Ovary (tissue), 7 donors: ENCODE measurements at regions not wholly inside any gene's neighbourhood (a gene's known extent, or its start where the extent isn't known, plus 50 kb on each side); places are given as distances from the start of the nearest gene placed in this dataset.
"Not testable (repeated sequence)": the region's sequence is repeated elsewhere in the genome, so short reads cannot be mapped to it uniquely, and the experiment has no call there.

Experiments used
- DNase-seq, 5 donors: peaks; one replicate each; pipeline ENCODE4 v3.0.0-alpha.2; 2019 to 2020
- H3K27ac ChIP-seq, 2 donors: fragments of 200-600 bp; one replicate each; pipeline versions ENCODE4 v1.5.1 to v1.8.0; 2019 to 2022
- H3K27me3 ChIP-seq: fragments of 200-600 bp; one replicate; pipeline ENCODE4 v1.8.0; 2022
- H3K36me3 ChIP-seq: fragments of 200-600 bp; sonication (generic); one replicate; pipeline ENCODE4 v1.5.1; 2019
- H3K4me1 ChIP-seq: one replicate; pipeline ENCODE4 v1.8.1; 2013; ENCODE audit warnings: mild to moderate bottlenecking, moderate library complexity; ENCODE audit not compliant: insufficient read depth
- H3K4me3 ChIP-seq: fragments of 200-600 bp; sonication (generic); one replicate; pipeline ENCODE4 v1.5.1; 2017
- H3K9me3 ChIP-seq, 2 donors: fragments of 200-600 bp in 1 of 2; sonication (generic) in 1 of 2; one replicate each; pipeline versions ENCODE4 v1.5.1 to v1.8.1; 2013 to 2019; ENCODE audit warnings: mild to moderate bottlenecking in 1 of 2, moderate library complexity in 1 of 2
- EP300 ChIP-seq: sonication (generic); formaldehyde crosslinking; IDR thresholded peaks from one replicate; pipeline ENCODE4 v1.6.1; 2017; ENCODE audit warnings: antibody characterized with exemption
- POLR2A ChIP-seq: fragments of 450-650 bp; IDR thresholded peaks from one replicate; pipeline ENCODE4 v1.6.1; 2017; ENCODE audit warnings: antibody characterized with exemption, mild to moderate bottlenecking, moderate library complexity
- WGBS, 3 donors: extraction: QIAGEN DNeasy Blood & Tissue Kit in 1 of 3; methylation state at CpG; one replicate each; pipeline versions ENCODE4 v1.1.5 to v1.1.7; 2013 to 2017; 5-methylcytosine and 5-hydroxymethylcytosine counted together
- intact Hi-C, 4 donors: fragments of 100-400 bp; cut with DNase I; formaldehyde crosslinking; loops; one replicate each; pipeline versions ENCODE4 v1.11.0 to v1.15.1; 2022 to 2023
- TF ChIP-seq, protein P1 (sequence below), 3 donors: fragments of 450-650 bp in 2 of 3; fragments of 200-600 bp in 1 of 3; IDR thresholded peaks; one replicate each; pipeline versions ENCODE4 v1.5.1 to v1.8.0; 2016 to 2022; ENCODE audit warnings: antibody characterized with exemption in 3 of 3, mild to moderate bottlenecking in 1 of 3
- donor health status: DM: no; HTN: no; CAD: no; lungs with moderate emphysema.
- donor health status: DM: no; HTN: no; CAD: no.
- donor health status: Bipolar disorder and iron deficiency.
- donor health status: DM: no; HTN: no; CAD: no.
- donor health status: DM: yes; HTN: yes; CAD: no.

DNA sequence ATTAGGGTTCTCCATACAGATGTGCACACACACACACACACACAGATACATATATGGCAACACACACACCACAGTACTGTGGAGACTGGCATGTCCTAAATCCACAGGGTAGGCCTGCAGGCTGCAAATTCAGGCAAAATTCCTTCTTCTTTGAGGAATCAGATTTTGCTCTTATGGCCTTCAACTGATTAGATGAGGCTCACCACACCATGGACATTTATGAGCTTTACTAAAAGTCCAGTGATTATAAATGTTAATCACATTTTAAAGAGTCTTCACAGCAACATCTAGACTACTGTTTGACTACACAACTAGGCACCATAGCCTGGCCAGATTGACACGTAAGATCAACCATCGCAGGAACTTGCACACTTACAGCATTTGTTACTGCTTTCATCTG is 140.3 kb upstream of the UBE3A start:
- WGBS, 3 donors, result 94 to 99% (median 98%) methylated on average over 2 of the region's 2 CpGs
- no peak for DNase-seq
- H3K36me3 ChIP-seq, result no peaks in the 10 kb centered on the region
- intact Hi-C loops, result no loop called here
- H3K9me3 ChIP-seq, result no peaks in the 10 kb centered on the region
- H3K27ac ChIP-seq, result no peak overlapping the region
- H3K4me3 ChIP-seq, result no peak overlapping the region
- no peaks in the 10 kb centered on the region for H3K4me1 ChIP-seq
- TF ChIP-seq POLR2A (no peak), EP300 (no peak)
- TF ChIP-seq, protein P1, sequence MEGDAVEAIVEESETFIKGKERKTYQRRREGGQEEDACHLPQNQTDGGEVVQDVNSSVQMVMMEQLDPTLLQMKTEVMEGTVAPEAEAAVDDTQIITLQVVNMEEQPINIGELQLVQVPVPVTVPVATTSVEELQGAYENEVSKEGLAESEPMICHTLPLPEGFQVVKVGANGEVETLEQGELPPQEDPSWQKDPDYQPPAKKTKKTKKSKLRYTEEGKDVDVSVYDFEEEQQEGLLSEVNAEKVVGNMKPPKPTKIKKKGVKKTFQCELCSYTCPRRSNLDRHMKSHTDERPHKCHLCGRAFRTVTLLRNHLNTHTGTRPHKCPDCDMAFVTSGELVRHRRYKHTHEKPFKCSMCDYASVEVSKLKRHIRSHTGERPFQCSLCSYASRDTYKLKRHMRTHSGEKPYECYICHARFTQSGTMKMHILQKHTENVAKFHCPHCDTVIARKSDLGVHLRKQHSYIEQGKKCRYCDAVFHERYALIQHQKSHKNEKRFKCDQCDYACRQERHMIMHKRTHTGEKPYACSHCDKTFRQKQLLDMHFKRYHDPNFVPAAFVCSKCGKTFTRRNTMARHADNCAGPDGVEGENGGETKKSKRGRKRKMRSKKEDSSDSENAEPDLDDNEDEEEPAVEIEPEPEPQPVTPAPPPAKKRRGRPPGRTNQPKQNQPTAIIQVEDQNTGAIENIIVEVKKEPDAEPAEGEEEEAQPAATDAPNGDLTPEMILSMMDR (IDR thresholded peaks at IDR 0.05), result no peak
- H3K27me3 ChIP-seq, result no peaks in the 10 kb centered on the region

DNA sequence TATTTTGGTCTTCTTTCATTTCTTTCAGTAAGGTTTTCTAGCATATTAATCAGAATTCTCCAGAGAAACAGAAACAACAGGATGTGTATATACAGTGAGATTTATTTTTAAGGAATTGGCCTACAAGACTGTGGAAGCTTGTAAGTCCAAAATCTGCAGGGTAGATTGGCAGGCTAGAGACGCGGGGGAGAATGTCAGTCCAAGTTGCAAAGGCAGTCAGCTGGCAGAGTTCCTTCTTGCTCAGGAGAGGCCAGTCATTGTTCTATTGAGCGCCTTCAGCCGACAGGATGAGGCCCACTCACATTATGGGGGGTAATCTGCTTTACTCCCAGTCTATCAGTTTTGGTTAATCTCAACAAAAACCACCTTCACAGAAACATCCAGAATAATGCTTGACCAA is 133.4 kb upstream of the UBE3A start:
- TF ChIP-seq POLR2A, result no peak
- TF ChIP-seq EP300, result no peak
- TF ChIP-seq, protein P1 (IDR thresholded peaks at IDR 0.05), result no peak
- intact Hi-C loops, result no loop called here
- Histone ChIP-seq H3K9me3 (no peaks in the 10 kb centered on the region), H3K27ac (no peak overlapping the region), H3K4me3 (no peak overlapping the region), H3K4me1 (no peaks in the 10 kb centered on the region), H3K36me3 (no peaks in the 10 kb centered on the region), H3K27me3 (no peaks in the 10 kb centered on the region)
- 41 to 58% (median 48%) methylated on average over 4 of the region's 4 CpGs for WGBS, 3 donors
- DNase-seq, result no peak

DNA sequence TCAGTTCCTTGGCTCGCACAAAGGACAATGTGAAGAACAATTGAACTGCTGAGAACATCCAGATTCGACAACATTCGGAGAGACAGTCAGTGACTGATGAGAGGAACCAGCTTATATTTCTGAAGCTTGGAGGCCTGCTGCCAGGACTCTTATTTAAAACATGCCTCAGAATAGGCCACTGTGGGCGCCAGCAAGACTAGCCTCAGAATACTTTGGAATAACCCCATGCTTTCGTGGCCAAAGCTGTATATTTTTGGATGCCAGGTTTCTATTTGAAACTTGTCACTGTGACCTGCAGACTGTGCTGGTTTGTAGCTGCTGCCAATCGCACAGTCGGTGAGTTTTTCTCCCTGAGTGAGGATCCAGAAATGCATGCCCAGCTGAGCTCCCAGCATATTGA is 129.9 kb upstream of the UBE3A start:
- H3K4me1 ChIP-seq, result no peaks in the 10 kb centered on the region
- no peak for DNase-seq
- intact Hi-C loops, result loop anchor here in 1 of 4 donors (5.0 to 10.0 kb wide), 2 partner anchors 49 to 486 kb away; no protein-coding TSS in a partner anchor
- WGBS, 3 donors, result 29 to 33% (median 31%) methylated on average over 7 of the region's 7 CpGs
- H3K27ac ChIP-seq, result no peak overlapping the region
- H3K4me3 ChIP-seq, result no peak overlapping the region
- no peak for TF ChIP-seq POLR2A
- TF ChIP-seq, protein P1 (IDR thresholded peaks at IDR 0.05), result no peak
- no peaks in the 10 kb centered on the region for H3K27me3 ChIP-seq
- H3K36me3 ChIP-seq, result no peaks in the 10 kb centered on the region
- H3K9me3 ChIP-seq, result no peaks in the 10 kb centered on the region

DNA sequence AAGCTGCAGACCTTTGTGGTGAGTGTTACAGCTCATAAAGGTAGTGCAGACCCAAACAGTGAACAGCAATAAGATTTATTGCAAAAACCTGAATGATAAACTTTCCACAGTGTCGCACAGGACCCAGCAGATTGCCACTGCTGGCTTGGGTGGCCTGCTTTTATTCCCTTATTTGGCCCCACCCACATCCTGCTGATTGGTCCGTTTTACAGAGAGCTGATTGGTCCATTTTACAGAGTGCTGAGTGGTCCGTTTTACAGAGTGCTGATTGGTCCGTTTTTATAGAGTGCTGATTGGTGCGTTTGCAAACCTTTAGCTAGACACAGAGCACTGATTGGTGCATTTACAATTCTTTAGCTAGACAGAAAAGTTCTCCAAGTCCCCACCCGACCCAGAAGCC is 127.7 kb upstream of the UBE3A start:
- H3K9me3 ChIP-seq, H3K4me3 ChIP-seq, H3K36me3 ChIP-seq, DNase-seq, H3K27me3 ChIP-seq, H3K27ac ChIP-seq, H3K4me1 ChIP-seq: not testable (repeated sequence)
- WGBS, 3 donors, result 69 to 75% (median 72%) methylated on average over 6 of the region's 6 CpGs
- intact Hi-C loops, result loop anchor here in 1 of 4 donors (5.0 to 10.0 kb wide), 2 partner anchors 51 to 488 kb away; no protein-coding TSS in a partner anchor

DNA sequence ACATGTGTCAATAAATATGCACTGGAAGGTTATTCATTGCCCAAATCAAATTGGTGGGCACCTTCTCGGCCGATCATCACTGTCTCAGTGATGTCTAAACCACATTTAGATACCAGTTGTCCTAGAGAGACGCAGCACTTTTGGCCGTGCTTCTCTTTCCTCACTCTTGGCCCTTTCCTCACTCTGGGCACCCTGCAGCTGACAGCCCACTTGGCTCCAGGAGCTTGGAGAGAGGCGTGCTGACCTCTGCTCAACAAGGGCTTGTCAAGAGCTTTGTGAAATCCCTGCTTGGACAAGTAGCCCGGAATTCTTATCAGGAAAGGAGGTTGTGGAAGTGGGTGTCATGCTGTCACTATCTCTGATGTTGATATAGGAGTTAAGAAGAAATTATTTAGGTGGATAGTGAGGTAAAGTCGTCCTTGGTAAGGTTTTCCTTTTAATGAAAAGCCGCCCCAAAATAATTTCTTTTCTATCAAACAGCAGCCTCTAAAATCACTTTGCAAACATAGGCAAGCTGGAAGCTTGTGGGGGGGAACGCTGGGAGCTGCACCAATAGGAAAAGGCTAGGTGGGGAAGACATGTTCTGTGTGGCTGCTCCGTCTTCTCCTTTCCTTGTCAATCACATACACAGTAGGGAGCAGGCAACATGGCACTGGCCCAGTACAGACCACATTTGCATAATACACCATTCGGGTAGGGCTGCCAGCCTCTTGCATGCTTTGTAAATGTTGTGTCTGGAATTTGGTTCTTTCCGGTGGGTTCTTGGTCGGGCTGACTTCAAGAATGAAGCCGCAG is 126.8 kb upstream of the UBE3A start:
- intact Hi-C loops, result loop anchor here in 1 of 4 donors (5.0 to 10.0 kb wide), 2 partner anchors 52 to 489 kb away; no protein-coding TSS in a partner anchor
- no peak overlapping the region for H3K4me3 ChIP-seq
- H3K27me3 ChIP-seq, result no peaks in the 10 kb centered on the region
- TF ChIP-seq EP300, result no peak
- TF ChIP-seq, protein P1 (IDR thresholded peaks at IDR 0.05), result no peak
- TF ChIP-seq POLR2A, result no peak
- WGBS, 3 donors, result 75 to 77% (median 76%) methylated on average over 14 of the region's 14 CpGs
- H3K36me3 ChIP-seq, result no peaks in the 10 kb centered on the region
- H3K27ac ChIP-seq, result no peak overlapping the region
- H3K4me1 ChIP-seq, result no peaks in the 10 kb centered on the region
- DNase-seq, result no peak
- H3K9me3 ChIP-seq, result no peaks in the 10 kb centered on the region
